ENCODE measurements at regions not wholly inside any gene's neighbourhood (a gene's known extent, or its start where the extent isn't known, plus 50 kb on each side); places are given as distances from the start of the nearest gene placed in this dataset.

DNA sequence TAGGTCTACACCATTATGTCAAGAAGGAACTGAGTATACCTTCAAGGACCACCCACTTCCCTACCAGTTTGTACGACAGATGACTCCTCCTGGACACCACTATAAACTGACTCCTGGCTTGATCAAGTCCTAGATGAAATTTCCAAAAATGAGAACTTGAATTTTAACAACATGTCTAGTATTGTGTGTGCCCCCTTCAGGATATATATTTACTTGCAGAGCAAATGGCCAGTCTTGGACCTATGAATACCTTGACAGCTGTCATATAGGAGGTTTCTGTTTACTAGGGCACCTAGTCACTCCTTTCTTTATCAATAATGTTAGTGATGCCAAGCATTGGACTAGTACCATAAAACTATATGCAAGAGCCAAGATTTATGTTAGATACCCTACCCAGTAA lies 94.1 kb upstream of the TMEM26 start:
- DNase-seq = no peak

DNA sequence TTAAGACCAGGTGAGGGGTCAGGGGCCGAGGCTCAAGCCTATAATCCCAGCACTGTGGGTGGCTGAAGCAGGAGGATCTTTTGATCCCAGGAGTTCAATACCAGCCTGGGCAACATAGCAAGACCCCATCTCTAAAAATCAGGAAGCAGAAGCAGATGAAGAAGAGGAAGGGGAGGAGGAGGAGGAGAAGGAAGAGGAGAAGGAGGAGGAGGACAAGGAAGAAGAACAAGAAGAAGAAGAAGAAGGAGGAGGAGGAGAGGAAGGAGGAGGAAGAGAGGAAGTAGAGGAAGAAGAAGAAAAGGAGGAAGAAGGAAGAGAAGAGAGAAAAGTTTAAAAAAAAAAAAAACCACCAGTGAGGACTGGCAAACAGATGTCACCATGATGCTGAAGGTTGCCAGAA lies 92.0 kb upstream of the TMEM26 start:
- DNase-seq = no peak

DNA sequence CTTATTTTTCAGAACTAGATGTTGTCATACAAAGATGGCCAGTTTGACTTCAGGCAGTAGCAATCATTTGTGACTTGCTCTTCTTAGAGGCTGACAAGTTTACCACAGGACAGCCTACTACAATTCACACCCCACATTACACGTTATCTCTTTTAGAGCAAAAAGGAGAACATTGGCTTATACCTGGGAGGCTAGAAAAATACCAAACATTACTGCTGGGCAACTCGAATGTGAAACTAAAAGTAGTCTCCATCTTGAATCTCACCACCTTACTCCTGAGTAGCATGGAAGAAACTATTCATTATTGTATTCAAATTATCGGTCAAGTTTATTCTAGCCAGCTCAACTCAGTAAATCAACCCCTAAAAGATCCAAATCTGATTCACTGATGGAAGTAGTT lies 90.7 kb upstream of the TMEM26 start:
- no peak for DNase-seq

DNA sequence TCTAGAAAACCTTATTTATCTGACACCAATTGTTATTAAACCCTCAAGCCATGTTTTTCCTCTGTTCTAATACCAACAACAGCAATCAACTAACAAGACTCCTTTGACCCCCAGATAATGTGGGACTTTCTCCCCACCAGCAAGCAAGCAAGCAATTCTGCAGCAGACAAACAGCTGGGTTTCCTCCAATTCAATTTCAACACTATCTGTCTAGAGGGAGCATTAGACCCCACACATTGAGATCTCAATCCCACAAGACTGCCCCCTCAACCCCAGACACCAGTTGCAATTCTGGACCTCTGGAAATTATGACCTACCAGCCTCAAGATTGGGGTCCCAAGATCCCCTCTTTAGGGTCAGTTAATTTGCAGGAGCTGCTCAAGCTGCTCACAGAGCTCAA lies 89.4 kb upstream of the TMEM26 start:
- DNase-seq = no peak

DNA sequence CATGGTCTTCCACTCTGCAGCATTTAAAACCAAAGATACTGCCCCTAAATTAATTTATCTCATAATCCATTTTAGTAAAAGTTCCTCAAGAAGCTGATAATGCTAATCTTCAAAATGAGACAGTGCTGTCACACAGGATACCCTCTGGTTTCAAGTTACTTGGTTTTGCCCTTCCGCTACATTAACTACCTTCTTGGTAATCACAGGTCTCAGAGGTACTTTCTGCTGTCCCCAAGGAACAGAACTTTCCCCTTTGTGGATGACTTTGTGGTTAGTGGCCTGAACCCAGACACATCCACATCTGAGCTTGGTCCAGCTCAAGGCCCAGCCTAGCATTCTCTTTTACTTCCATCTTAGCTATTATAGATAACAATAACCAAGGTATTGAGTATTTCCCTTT lies 88.8 kb upstream of the TMEM26 start:
- DNase-seq = no peak

DNA sequence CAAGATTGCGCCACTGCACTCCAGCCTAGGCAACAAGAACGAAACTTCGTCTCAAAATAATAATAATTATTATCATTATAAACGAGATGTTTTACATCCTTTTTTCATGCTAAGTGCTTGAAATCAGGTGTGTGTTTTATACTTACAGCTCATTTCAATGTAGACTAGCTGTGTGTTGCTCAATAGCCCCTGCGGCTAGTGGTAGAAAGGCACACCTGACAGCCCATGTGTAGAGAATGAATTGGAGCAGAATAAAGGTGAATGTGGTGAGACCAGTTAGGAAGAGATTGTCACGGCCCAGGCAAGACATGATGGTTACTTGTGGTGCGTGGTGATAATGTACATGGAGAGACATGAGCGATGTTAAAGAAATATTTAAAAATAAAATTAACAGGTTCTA lies 86.7 kb upstream of the TMEM26 start:
- no peak for DNase-seq

DNA sequence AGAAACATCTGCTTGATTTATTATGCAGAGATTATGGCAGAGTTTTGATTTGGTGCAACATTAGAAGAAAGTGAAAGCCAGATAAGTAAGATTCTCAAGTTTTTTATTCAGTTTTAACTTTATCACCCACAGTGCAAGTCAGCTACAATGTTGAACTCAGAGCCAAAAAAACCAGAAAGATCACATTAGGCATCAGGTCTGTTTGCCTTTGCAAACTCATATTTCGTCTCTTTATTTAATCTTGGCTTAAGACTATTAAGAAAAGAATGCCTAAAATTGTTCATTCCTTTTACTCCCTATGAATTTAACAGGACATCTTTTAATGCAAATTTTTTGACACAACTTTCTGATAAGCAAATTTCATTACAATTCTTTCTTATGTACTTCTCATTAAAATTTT lies 76.0 kb upstream of the TMEM26 start:
- DNase-seq = no peak

DNA sequence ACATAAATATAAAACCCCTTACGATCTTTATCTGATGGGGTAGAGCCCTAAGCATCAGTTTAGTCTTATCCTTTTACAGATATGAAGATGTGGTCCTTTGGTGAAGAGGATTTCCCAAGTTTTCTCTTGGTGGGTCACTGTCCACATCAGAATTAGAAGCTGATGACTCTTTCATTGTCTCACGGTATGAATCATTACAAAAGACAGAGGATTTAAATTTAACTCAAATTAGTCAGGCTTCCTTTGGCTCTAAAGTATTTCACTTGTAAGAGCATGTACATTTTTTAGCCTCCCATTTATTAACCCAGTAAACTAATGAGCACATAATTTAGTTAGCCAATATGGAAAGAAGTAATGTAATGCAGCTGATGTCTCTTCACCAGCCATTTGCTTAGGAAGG lies 49.9 kb upstream of the TMEM26 start:
- DNase-seq = no peak

Data from dermis blood vessel endothelial cell (primary cell).